NAMALWA (cell line): ENCODE measurements at regions not wholly inside any gene's neighbourhood (a gene's known extent, or its start where the extent isn't known, plus 50 kb on each side); places are given as distances from the start of the nearest gene placed in this dataset.
"Not testable (repeated sequence)": the region's sequence is repeated elsewhere in the genome, so short reads cannot be mapped to it uniquely, and the experiment has no call there.

Experiments
- DNase-seq: peaks from one replicate; pipeline ENCODE4 v3.0.0-alpha.2; 2015; ENCODE audit warnings: low spot score

- no peak for DNase-seq
These were observed 888.9 kb downstream of the BRD1 start for GRCh38 chr22:48938741-48939140.

- DNase-seq = no peak
These were observed 890.5 kb downstream of the BRD1 start for GRCh38 chr22:48937032-48937639.

GRCh38 chr22:48936391-48936790 lies 891.3 kb downstream of the BRD1 start:
- no peak for DNase-seq

- no peak for DNase-seq
These were observed 893.2 kb downstream of the BRD1 start for GRCh38 chr22:48934446-48934845.

GRCh38 chr22:48931452-48931851 lies 896.2 kb downstream of the BRD1 start:
- DNase-seq = no peak

GRCh38 chr22:48929276-48929790 lies 898.3 kb downstream of the BRD1 start:
- no peak for DNase-seq

- DNase-seq = no peak
These were observed 900.1 kb downstream of the BRD1 start for GRCh38 chr22:48927591-48927990.

GRCh38 chr22:48926643-48927042 lies 901.0 kb downstream of the BRD1 start:
- no peak for DNase-seq

GRCh38 chr22:48926136-48926535 lies 901.5 kb downstream of the BRD1 start:
- no peak for DNase-seq

- DNase-seq = no peak
These were observed 902.2 kb downstream of the BRD1 start for GRCh38 chr22:48925450-48925849.

GRCh38 chr22:48923996-48924395 lies 903.7 kb downstream of the BRD1 start:
- no peak for DNase-seq

GRCh38 chr22:48923165-48923865 lies 904.4 kb downstream of the BRD1 start:
- no peak for DNase-seq

GRCh38 chr22:48921411-48921903 lies 906.2 kb downstream of the BRD1 start:
- no peak for DNase-seq

- DNase-seq = no peak
These were observed 906.9 kb downstream of the BRD1 start for GRCh38 chr22:48920776-48921241.

- no peak for DNase-seq
These were observed 907.7 kb downstream of the BRD1 start for GRCh38 chr22:48919851-48920589.

GRCh38 chr22:48919187-48919590 lies 908.5 kb downstream of the BRD1 start:
- no peak for DNase-seq

- DNase-seq = no peak
These were observed 909.0 kb downstream of the BRD1 start for GRCh38 chr22:48918585-48919186.

GRCh38 chr22:48912356-48913066 lies 915.2 kb downstream of the BRD1 start:
- not testable (repeated sequence) for DNase-seq

- DNase-seq = not testable (repeated sequence)
These were observed 916.0 kb downstream of the BRD1 start for GRCh38 chr22:48911647-48912046.

GRCh38 chr22:48911067-48911466 lies 916.6 kb downstream of the BRD1 start:
- not testable (repeated sequence) for DNase-seq

- no peak for DNase-seq
These were observed 919.1 kb downstream of the BRD1 start for GRCh38 chr22:48908547-48908946.

- no peak for DNase-seq
These were observed 920.1 kb downstream of the BRD1 start for GRCh38 chr22:48907591-48907990.
